ENCODE measurements at regions not wholly inside any gene's neighbourhood (a gene's known extent, or its start where the extent isn't known, plus 50 kb on each side); places are given as distances from the start of the nearest gene placed in this dataset.

DNA sequence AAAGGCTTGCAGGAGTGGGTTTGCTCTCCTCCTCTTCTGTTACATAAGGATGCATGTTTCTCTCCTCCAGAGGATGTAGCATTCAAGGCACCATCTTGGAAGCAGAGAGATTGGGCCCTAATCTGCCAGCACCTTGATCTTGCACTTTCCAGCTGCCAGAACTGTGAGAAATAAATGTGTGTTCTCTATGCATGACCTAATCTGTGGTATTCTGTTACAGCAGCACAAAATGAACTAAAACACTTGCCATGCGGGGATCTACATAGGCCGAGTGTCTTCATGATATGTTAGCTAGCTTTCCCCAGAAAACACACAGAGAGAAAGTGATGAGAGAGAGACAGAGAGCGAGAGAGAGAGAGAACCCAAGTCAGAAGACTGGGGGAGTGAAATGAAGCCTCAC lies 273.5 kb downstream of the UTP18 start:
- TF ChIP-seq, protein P1, sequence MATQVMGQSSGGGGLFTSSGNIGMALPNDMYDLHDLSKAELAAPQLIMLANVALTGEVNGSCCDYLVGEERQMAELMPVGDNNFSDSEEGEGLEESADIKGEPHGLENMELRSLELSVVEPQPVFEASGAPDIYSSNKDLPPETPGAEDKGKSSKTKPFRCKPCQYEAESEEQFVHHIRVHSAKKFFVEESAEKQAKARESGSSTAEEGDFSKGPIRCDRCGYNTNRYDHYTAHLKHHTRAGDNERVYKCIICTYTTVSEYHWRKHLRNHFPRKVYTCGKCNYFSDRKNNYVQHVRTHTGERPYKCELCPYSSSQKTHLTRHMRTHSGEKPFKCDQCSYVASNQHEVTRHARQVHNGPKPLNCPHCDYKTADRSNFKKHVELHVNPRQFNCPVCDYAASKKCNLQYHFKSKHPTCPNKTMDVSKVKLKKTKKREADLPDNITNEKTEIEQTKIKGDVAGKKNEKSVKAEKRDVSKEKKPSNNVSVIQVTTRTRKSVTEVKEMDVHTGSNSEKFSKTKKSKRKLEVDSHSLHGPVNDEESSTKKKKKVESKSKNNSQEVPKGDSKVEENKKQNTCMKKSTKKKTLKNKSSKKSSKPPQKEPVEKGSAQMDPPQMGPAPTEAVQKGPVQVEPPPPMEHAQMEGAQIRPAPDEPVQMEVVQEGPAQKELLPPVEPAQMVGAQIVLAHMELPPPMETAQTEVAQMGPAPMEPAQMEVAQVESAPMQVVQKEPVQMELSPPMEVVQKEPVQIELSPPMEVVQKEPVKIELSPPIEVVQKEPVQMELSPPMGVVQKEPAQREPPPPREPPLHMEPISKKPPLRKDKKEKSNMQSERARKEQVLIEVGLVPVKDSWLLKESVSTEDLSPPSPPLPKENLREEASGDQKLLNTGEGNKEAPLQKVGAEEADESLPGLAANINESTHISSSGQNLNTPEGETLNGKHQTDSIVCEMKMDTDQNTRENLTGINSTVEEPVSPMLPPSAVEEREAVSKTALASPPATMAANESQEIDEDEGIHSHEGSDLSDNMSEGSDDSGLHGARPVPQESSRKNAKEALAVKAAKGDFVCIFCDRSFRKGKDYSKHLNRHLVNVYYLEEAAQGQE (IDR thresholded peaks at IDR 0.05; ENCODE audit: insufficient read depth in 1 of 2, low read depth in 2 of 2, low read length in 2 of 2) = no peak
- TF ChIP-seq TAF1 (IDR thresholded peaks at IDR 0.05; ENCODE audit: borderline replicate concordance, insufficient read depth, low read length) (no peak), SIN3A (IDR thresholded peaks at IDR 0.05; ENCODE audit: borderline replicate concordance, insufficient read depth, low read length) (no peak), POLR2AphosphoS5 (IDR thresholded peaks at IDR 0.05; ENCODE audit: low read depth, low read length) (no peak)
